ENCODE measurements at regions not wholly inside any gene's neighbourhood (a gene's known extent, or its start where the extent isn't known, plus 50 kb on each side); places are given as distances from the start of the nearest gene placed in this dataset.
"Not testable (repeated sequence)": the region's sequence is repeated elsewhere in the genome, so short reads cannot be mapped to it uniquely, and the experiment has no call there.

GRCh38 chr4:94155404-94155803, 52.3 kb upstream of the SMARCAD1 start:
- not testable (repeated sequence) for H3K9me3 Mint-ChIP-seq, ATAC-seq, H3K36me3 Mint-ChIP-seq, H3K4me3 Mint-ChIP-seq, H3K4me1 Mint-ChIP-seq, H3K27me3 Mint-ChIP-seq, H3K27ac Mint-ChIP-seq

GRCh38 chr4:94156826-94157225, 50.8 kb upstream of the SMARCAD1 start:
- no peaks in the 10 kb centered on the region for H3K9me3 Mint-ChIP-seq
- H3K27me3 Mint-ChIP-seq: no peaks in the 10 kb centered on the region
- no peak overlapping the region for H3K27ac Mint-ChIP-seq
- no peaks in the 10 kb centered on the region for H3K36me3 Mint-ChIP-seq
- no peak for ATAC-seq
- H3K4me3 Mint-ChIP-seq: no peak overlapping the region
- no peaks in the 10 kb centered on the region for H3K4me1 Mint-ChIP-seq

Measured in stimulated activated memory B cell treated with anti-CD40 and anti-IgM and Interleukin-4, amounts not matched to agents 10 μg/mL and 1 μg/mL and 100 μg/mL, for 72 hours (primary cell).